ENCODE measurements at regions not wholly inside any gene's neighbourhood (a gene's known extent, or its start where the extent isn't known, plus 50 kb on each side); places are given as distances from the start of the nearest gene placed in this dataset.

GRCh38 chr7:24200407-24200966 is 83.5 kb upstream of the NPY start:
- Histone ChIP-seq H3K27ac (ENCODE audit: low read depth, low read length) (no peak overlapping the region), H3K9ac (ENCODE audit: low read length) (no peak overlapping the region), H3K9me3 (ENCODE audit: control insufficient read depth in 1 of 2, insufficient read depth in 1 of 2, low read depth in 1 of 2, low read length in 2 of 2) (no peaks in the 10 kb centered on the region), H3K4me3 (replicated peaks in 1 of 2; ENCODE audit: low read depth in 1 of 2, low read length in 2 of 2) (no peak overlapping the region), H3K9me2 (ENCODE audit: insufficient read depth) (no peaks in the 10 kb centered on the region), H2AFZ (ENCODE audit: low read depth, low read length, poor library complexity, severe bottlenecking) (no peak overlapping the region), H4K20me1 (ENCODE audit: insufficient read depth) (no peaks in the 10 kb centered on the region), H3K79me2 (ENCODE audit: insufficient read depth, low read length) (no peaks in the 10 kb centered on the region), H3K4me2 (ENCODE audit: low read length) (no peak overlapping the region), H3K27me3 (ENCODE audit: insufficient read depth, low read length) (no peaks in the 10 kb centered on the region), H3K4me1 (ENCODE audit: control insufficient read depth in 1 of 2, insufficient read depth in 2 of 2, low read length in 2 of 2) (no peaks in the 10 kb centered on the region), H3K36me3 (ENCODE audit: control insufficient read depth in 1 of 2, insufficient read depth in 2 of 2, low read length in 2 of 2) (no peaks in the 10 kb centered on the region)
- no TSS peak for BruUV-seq (replicated peaks)
- intact Hi-C loops (cut with micrococcal nuclease), result no loop called here
- POLR2A ChIA-PET, result no interaction called here
- TF ChIP-seq POLR2A (IDR thresholded peaks at IDR 0.05; ENCODE audit: borderline replicate concordance, extremely low read depth, insufficient read depth, insufficient read length) (no peak), CEBPB (IDR thresholded peaks at IDR 0.05; ENCODE audit: low read depth) (no peak), SIN3A (IDR thresholded peaks at IDR 0.05; ENCODE audit: low read depth) (no peak), FOSL1 (IDR thresholded peaks at IDR 0.05; ENCODE audit: low read depth) (no peak), SP1 (IDR thresholded peaks at IDR 0.05; ENCODE audit: low read depth) (no peak), YY1 (IDR thresholded peaks at IDR 0.05; ENCODE audit: extremely low read depth, insufficient replicate concordance, low read depth, low read length) (no peak), CBX3 (IDR thresholded peaks at IDR 0.05; ENCODE audit: low read depth) (no peak), EZH2 (IDR thresholded peaks at IDR 0.05) (no peak), POLR2AphosphoS5 (IDR thresholded peaks at IDR 0.05; ENCODE audit: low read depth, low read length) (no peak), ATF3 (IDR thresholded peaks at IDR 0.05) (no peak)
- ATAC-seq (no peak), DNase-seq (ENCODE audit: low read depth, low spot score) (no peak)
- CTCF ChIA-PET, result no interaction called here
- RAD21 ChIA-PET (ENCODE audit: low non-redundant PET in 1 of 2, low total read pairs in 2 of 2, uncharacterized antibody in 2 of 2, unreplicated experiment in 2 of 2), result no interaction called here

GRCh38 chr7:24201226-24201625 is 82.8 kb upstream of the NPY start:
- no peak overlapping the region for H3K27ac ChIP-seq (ENCODE audit: low read depth, low read length)
- H3K27me3 ChIP-seq (ENCODE audit: insufficient read depth, low read length), result no peaks in the 10 kb centered on the region
- no peak overlapping the region for H3K9ac ChIP-seq (ENCODE audit: low read length)
- H3K4me3 ChIP-seq (replicated peaks in 1 of 2; ENCODE audit: low read depth in 1 of 2, low read length in 2 of 2), result no peak overlapping the region
- intact Hi-C loops (cut with micrococcal nuclease), result no loop called here
- no peak for ATAC-seq
- no peak overlapping the region for H2AFZ ChIP-seq (ENCODE audit: low read depth, low read length, poor library complexity, severe bottlenecking)
- TF ChIP-seq EZH2phosphoT487 (IDR thresholded peaks at IDR 0.05; ENCODE audit: borderline replicate concordance) (no peak), ZNF274 (IDR thresholded peaks at IDR 0.05; ENCODE audit: low read depth, low read length) (no peak), MAX (IDR thresholded peaks at IDR 0.05) (no peak), TCF7L2 (IDR thresholded peaks at IDR 0.05; ENCODE audit: borderline replicate concordance, extremely low read depth, insufficient read depth, insufficient read length) (no peak), SIN3A (IDR thresholded peaks at IDR 0.05; ENCODE audit: low read depth) (no peak), JUND (IDR thresholded peaks at IDR 0.05) (no peak)
- no peaks in the 10 kb centered on the region for H4K20me1 ChIP-seq (ENCODE audit: insufficient read depth)
- H3K4me2 ChIP-seq (ENCODE audit: low read length), result no peak overlapping the region
- H3K79me2 ChIP-seq (ENCODE audit: insufficient read depth, low read length), result no peaks in the 10 kb centered on the region
- BruUV-seq (replicated peaks), result no TSS peak
- ChIA-PET CTCF (no interaction called here), POLR2A (no interaction called here), RAD21 (ENCODE audit: low non-redundant PET in 1 of 2, low total read pairs in 2 of 2, uncharacterized antibody in 2 of 2, unreplicated experiment in 2 of 2) (no interaction called here)
- no peaks in the 10 kb centered on the region for H3K9me3 ChIP-seq (ENCODE audit: control insufficient read depth in 1 of 2, insufficient read depth in 1 of 2, low read depth in 1 of 2, low read length in 2 of 2)
- H3K4me1 ChIP-seq (ENCODE audit: control insufficient read depth in 1 of 2, insufficient read depth in 2 of 2, low read length in 2 of 2), result no peaks in the 10 kb centered on the region
- no peaks in the 10 kb centered on the region for H3K36me3 ChIP-seq (ENCODE audit: control insufficient read depth in 1 of 2, insufficient read depth in 2 of 2, low read length in 2 of 2)
- no peaks in the 10 kb centered on the region for H3K9me2 ChIP-seq (ENCODE audit: insufficient read depth)
- DNase-seq (ENCODE audit: low read depth, low spot score), result no peak
